ENCODE measurements at regions not wholly inside any gene's neighbourhood (a gene's known extent, or its start where the extent isn't known, plus 50 kb on each side); places are given as distances from the start of the nearest gene placed in this dataset.

DNA sequence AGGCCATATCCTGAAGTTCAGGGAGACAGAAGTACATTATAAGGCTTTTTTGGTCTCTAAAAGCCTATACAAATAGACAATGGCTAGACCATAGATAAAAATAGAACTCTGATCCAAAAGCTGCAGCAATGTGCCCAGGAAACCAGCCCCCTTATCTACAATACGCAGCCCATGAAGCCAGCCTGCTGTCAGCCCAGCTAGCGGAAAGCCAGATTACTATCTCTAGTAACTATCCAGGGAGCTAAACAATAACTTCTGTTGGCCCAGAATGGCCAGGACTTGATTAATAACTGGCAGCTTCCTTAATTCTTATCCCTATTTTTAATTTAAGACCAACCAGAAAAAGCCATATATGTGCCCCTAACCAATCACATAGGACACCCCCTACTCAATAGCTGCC is 160.4 kb upstream of the SMLR1 start:
- no peaks in the 10 kb centered on the region for H3K27me3 ChIP-seq (ENCODE audit: insufficient read depth, poor library complexity, severe bottlenecking)
- H3K27ac ChIP-seq (replicated peaks), result no peak overlapping the region
- no peak for DNase-seq (ENCODE audit: low read depth in 1 of 2, low spot score in 1 of 2)
- no peak overlapping the region for H3K4me3 ChIP-seq (replicated peaks; ENCODE audit: insufficient read depth, low read length)
- TF ChIP-seq SPI1 (IDR thresholded peaks at IDR 0.05; ENCODE audit: borderline replicate concordance, low read depth) (no peak), POLR2AphosphoS5 (IDR thresholded peaks at IDR 0.05; ENCODE audit: low read depth) (no peak), GABPA (IDR thresholded peaks at IDR 0.05; ENCODE audit: low read depth) (no peak)
- TF ChIP-seq, protein P1, sequence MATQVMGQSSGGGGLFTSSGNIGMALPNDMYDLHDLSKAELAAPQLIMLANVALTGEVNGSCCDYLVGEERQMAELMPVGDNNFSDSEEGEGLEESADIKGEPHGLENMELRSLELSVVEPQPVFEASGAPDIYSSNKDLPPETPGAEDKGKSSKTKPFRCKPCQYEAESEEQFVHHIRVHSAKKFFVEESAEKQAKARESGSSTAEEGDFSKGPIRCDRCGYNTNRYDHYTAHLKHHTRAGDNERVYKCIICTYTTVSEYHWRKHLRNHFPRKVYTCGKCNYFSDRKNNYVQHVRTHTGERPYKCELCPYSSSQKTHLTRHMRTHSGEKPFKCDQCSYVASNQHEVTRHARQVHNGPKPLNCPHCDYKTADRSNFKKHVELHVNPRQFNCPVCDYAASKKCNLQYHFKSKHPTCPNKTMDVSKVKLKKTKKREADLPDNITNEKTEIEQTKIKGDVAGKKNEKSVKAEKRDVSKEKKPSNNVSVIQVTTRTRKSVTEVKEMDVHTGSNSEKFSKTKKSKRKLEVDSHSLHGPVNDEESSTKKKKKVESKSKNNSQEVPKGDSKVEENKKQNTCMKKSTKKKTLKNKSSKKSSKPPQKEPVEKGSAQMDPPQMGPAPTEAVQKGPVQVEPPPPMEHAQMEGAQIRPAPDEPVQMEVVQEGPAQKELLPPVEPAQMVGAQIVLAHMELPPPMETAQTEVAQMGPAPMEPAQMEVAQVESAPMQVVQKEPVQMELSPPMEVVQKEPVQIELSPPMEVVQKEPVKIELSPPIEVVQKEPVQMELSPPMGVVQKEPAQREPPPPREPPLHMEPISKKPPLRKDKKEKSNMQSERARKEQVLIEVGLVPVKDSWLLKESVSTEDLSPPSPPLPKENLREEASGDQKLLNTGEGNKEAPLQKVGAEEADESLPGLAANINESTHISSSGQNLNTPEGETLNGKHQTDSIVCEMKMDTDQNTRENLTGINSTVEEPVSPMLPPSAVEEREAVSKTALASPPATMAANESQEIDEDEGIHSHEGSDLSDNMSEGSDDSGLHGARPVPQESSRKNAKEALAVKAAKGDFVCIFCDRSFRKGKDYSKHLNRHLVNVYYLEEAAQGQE (IDR thresholded peaks at IDR 0.05; ENCODE audit: insufficient replicate concordance, low read depth), result no peak
- TF ChIP-seq, protein P2, sequence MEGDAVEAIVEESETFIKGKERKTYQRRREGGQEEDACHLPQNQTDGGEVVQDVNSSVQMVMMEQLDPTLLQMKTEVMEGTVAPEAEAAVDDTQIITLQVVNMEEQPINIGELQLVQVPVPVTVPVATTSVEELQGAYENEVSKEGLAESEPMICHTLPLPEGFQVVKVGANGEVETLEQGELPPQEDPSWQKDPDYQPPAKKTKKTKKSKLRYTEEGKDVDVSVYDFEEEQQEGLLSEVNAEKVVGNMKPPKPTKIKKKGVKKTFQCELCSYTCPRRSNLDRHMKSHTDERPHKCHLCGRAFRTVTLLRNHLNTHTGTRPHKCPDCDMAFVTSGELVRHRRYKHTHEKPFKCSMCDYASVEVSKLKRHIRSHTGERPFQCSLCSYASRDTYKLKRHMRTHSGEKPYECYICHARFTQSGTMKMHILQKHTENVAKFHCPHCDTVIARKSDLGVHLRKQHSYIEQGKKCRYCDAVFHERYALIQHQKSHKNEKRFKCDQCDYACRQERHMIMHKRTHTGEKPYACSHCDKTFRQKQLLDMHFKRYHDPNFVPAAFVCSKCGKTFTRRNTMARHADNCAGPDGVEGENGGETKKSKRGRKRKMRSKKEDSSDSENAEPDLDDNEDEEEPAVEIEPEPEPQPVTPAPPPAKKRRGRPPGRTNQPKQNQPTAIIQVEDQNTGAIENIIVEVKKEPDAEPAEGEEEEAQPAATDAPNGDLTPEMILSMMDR (IDR thresholded peaks at IDR 0.05; ENCODE audit: insufficient read depth, low read length), result no peak

DNA sequence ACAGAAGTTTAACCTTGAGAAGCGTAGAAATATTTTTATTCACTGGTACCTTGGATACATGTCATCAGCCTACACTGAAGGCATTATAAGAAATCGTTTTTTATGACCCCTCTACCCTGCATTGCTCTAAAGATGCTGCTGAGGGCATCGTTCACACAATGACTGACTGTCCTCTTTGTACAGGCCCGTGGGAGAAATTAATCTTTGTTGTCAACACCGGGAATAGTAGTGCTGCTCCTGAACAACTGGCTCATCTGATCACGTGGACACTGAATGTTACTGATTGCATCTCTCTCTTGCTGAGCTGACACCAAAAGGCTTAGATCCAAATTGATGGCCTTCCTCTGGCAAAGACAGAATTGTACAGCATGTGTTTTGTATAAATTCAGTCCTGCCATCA is 157.1 kb upstream of the SMLR1 start:
- no peak overlapping the region for H3K27ac ChIP-seq (replicated peaks)
- no peak overlapping the region for H3K4me3 ChIP-seq (replicated peaks; ENCODE audit: insufficient read depth, low read length)
- TF ChIP-seq POLR2AphosphoS5 (IDR thresholded peaks at IDR 0.05; ENCODE audit: low read depth) (no peak), GABPA (IDR thresholded peaks at IDR 0.05; ENCODE audit: low read depth) (no peak), SPI1 (IDR thresholded peaks at IDR 0.05; ENCODE audit: borderline replicate concordance, low read depth) (no peak)
- TF ChIP-seq, protein P2 (IDR thresholded peaks at IDR 0.05; ENCODE audit: insufficient read depth, low read length), result no peak
- TF ChIP-seq, protein P1 (IDR thresholded peaks at IDR 0.05; ENCODE audit: insufficient replicate concordance, low read depth), result no peak
- DNase-seq (ENCODE audit: low read depth in 1 of 2, low spot score in 1 of 2), result no peak
- no peaks in the 10 kb centered on the region for H3K27me3 ChIP-seq (ENCODE audit: insufficient read depth, poor library complexity, severe bottlenecking)

DNA sequence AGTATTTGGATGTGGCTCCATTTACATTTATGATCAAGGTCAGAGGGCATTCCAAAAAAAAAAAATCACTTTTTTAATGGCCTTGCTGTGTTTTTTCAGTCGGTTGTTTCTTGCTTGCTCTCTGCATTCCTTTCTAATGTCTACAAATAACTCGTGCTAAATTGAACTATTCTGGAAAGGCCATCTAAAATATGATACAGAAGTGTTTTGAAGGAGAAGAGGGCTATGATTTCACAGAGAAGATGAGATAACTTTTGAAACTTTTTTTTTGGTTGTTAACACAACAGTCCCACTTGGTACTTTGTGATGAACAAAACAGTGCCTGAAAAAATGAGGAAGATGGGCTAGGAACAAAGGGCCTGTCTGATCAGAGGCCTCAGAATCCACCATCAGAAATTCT is 156.1 kb upstream of the SMLR1 start:
- Histone ChIP-seq H3K27me3 (ENCODE audit: insufficient read depth, poor library complexity, severe bottlenecking) (no peaks in the 10 kb centered on the region), H3K4me3 (replicated peaks; ENCODE audit: insufficient read depth, low read length) (no peak overlapping the region), H3K27ac (replicated peaks) (no peak overlapping the region)
- no peak for TF ChIP-seq SPI1 (IDR thresholded peaks at IDR 0.05; ENCODE audit: borderline replicate concordance, low read depth)
- TF ChIP-seq, protein P2 (IDR thresholded peaks at IDR 0.05; ENCODE audit: insufficient read depth, low read length), result no peak
- no peak for TF ChIP-seq POLR2AphosphoS5 (IDR thresholded peaks at IDR 0.05; ENCODE audit: low read depth)
- TF ChIP-seq, protein P1 (IDR thresholded peaks at IDR 0.05; ENCODE audit: insufficient replicate concordance, low read depth), result no peak
- no peak for TF ChIP-seq GABPA (IDR thresholded peaks at IDR 0.05; ENCODE audit: low read depth)
- DNase-seq (ENCODE audit: low read depth in 1 of 2, low spot score in 1 of 2), result no peak
